ENCODE measurements at regions not wholly inside any gene's neighbourhood (a gene's known extent, or its start where the extent isn't known, plus 50 kb on each side); places are given as distances from the start of the nearest gene placed in this dataset.

- ChIA-PET CTCF (no interaction called here), POLR2A (ENCODE audit: unreplicated experiment) (no interaction called here)
- Histone ChIP-seq H3K79me2 (ENCODE audit: low read length) (no peaks in the 10 kb centered on the region), H3K27me3 (ENCODE audit: low read length) (no peaks in the 10 kb centered on the region), H3K9ac (ENCODE audit: low read length) (no peak overlapping the region), H3K27ac (ENCODE audit: low read length) (no peak overlapping the region), H3K36me3 (ENCODE audit: low read depth, low read length) (no peaks in the 10 kb centered on the region), H3K4me3 (ENCODE audit: low read length) (no peak overlapping the region), H3K4me1 (ENCODE audit: insufficient read depth, low read length) (no peaks in the 10 kb centered on the region), H4K20me1 (ENCODE audit: low read length) (no peaks in the 10 kb centered on the region), H3K4me2 (ENCODE audit: low read length) (no peak overlapping the region), H2AFZ (ENCODE audit: low read length) (no peak overlapping the region), H3K9me2 (replicated peaks; ENCODE audit: low read length) (no peaks in the 10 kb centered on the region), H3F3A (ENCODE audit: low read length, unreplicated experiment) (no peaks in the 10 kb centered on the region), H3K9me3 (ENCODE audit: low read length) (no peaks in the 10 kb centered on the region)
- BruUV-seq (replicated peaks): no TSS peak
- no peak for DNase-seq
- intact Hi-C loops (cut with micrococcal nuclease): no loop called here
- ATAC-seq: no peak
- TF ChIP-seq EZH2 (IDR thresholded peaks at IDR 0.05; ENCODE audit: low read length, unreplicated experiment): no peak
- no peak for TF ChIP-seq EZH2phosphoT487 (IDR thresholded peaks at IDR 0.05; ENCODE audit: borderline replicate concordance, low read length)
- no peak for TF ChIP-seq CTCF (conservative IDR thresholded peaks at IDR 0.05; ENCODE audit: low read depth, low read length)
Measured at GRCh38 chr4:170776983-170777382, 687.2 kb upstream of the AADAT start.

- Histone ChIP-seq H3K9me2 (replicated peaks; ENCODE audit: low read length) (no peaks in the 10 kb centered on the region), H3K79me2 (ENCODE audit: low read length) (no peaks in the 10 kb centered on the region), H3K9me3 (ENCODE audit: low read length) (no peaks in the 10 kb centered on the region), H3K27me3 (ENCODE audit: low read length) (no peaks in the 10 kb centered on the region), H3F3A (ENCODE audit: low read length, unreplicated experiment) (no peaks in the 10 kb centered on the region), H2AFZ (ENCODE audit: low read length) (no peak overlapping the region), H3K4me2 (ENCODE audit: low read length) (no peak overlapping the region), H3K4me3 (ENCODE audit: low read length) (no peak overlapping the region), H3K27ac (ENCODE audit: low read length) (no peak overlapping the region), H3K9ac (ENCODE audit: low read length) (no peak overlapping the region), H3K4me1 (ENCODE audit: insufficient read depth, low read length) (no peaks in the 10 kb centered on the region), H3K36me3 (ENCODE audit: low read depth, low read length) (no peaks in the 10 kb centered on the region), H4K20me1 (ENCODE audit: low read length) (no peaks in the 10 kb centered on the region)
- no peak for ATAC-seq
- no peak for TF ChIP-seq EZH2phosphoT487 (IDR thresholded peaks at IDR 0.05; ENCODE audit: borderline replicate concordance, low read length)
- no peak for TF ChIP-seq CTCF (conservative IDR thresholded peaks at IDR 0.05; ENCODE audit: low read depth, low read length)
- no peak for TF ChIP-seq EZH2 (IDR thresholded peaks at IDR 0.05; ENCODE audit: low read length, unreplicated experiment)
- POLR2A ChIA-PET (ENCODE audit: unreplicated experiment): no interaction called here
- intact Hi-C loops (cut with micrococcal nuclease): no loop called here
- CTCF ChIA-PET: no interaction called here
- BruUV-seq (replicated peaks): no TSS peak
- DNase-seq: no peak
Measured at GRCh38 chr4:170775851-170776250, 686.1 kb upstream of the AADAT start.

GRCh38 chr4:170773709-170774273 lies 684.0 kb upstream of the AADAT start:
- Histone ChIP-seq H3K9ac (ENCODE audit: low read length) (no peak overlapping the region), H4K20me1 (ENCODE audit: low read length) (no peaks in the 10 kb centered on the region), H3K9me3 (ENCODE audit: low read length) (no peaks in the 10 kb centered on the region), H3K4me3 (ENCODE audit: low read length) (no peak overlapping the region), H3K79me2 (ENCODE audit: low read length) (no peaks in the 10 kb centered on the region), H3K36me3 (ENCODE audit: low read depth, low read length) (no peaks in the 10 kb centered on the region), H3F3A (ENCODE audit: low read length, unreplicated experiment) (no peaks in the 10 kb centered on the region), H3K27me3 (ENCODE audit: low read length) (no peaks in the 10 kb centered on the region), H2AFZ (ENCODE audit: low read length) (no peak overlapping the region), H3K9me2 (replicated peaks; ENCODE audit: low read length) (no peaks in the 10 kb centered on the region), H3K27ac (ENCODE audit: low read length) (no peak overlapping the region), H3K4me2 (ENCODE audit: low read length) (no peak overlapping the region), H3K4me1 (ENCODE audit: insufficient read depth, low read length) (no peaks in the 10 kb centered on the region)
- ChIA-PET CTCF (no interaction called here), POLR2A (ENCODE audit: unreplicated experiment) (no interaction called here)
- TF ChIP-seq EZH2 (IDR thresholded peaks at IDR 0.05; ENCODE audit: low read length, unreplicated experiment): no peak
- TF ChIP-seq CTCF (conservative IDR thresholded peaks at IDR 0.05; ENCODE audit: low read depth, low read length): no peak
- TF ChIP-seq EZH2phosphoT487 (IDR thresholded peaks at IDR 0.05; ENCODE audit: borderline replicate concordance, low read length): no peak
- intact Hi-C loops (cut with micrococcal nuclease): no loop called here
- DNase-seq: no peak
- no peak for ATAC-seq
- BruUV-seq (replicated peaks): no TSS peak
